ENCODE measurements at regions not wholly inside any gene's neighbourhood (a gene's known extent, or its start where the extent isn't known, plus 50 kb on each side); places are given as distances from the start of the nearest gene placed in this dataset.

GRCh38 chr10:32139223-32140073, 83.2 kb upstream of the KIF5B start (continued):
- TF ChIP-seq OVOL2 (CRISPR knock-in tag; IDR thresholded peaks at IDR 0.05; ENCODE audit: borderline replicate concordance) (no peak), EMX1 (CRISPR knock-in tag; IDR thresholded peaks at IDR 0.05) (no peak), ATF3 (CRISPR knock-in tag; conservative IDR thresholded peaks at IDR 0.05) (no peak), TP53 (CRISPR knock-in tag; IDR thresholded peaks at IDR 0.05) (no peak), AFF4 (CRISPR knock-in tag; IDR thresholded peaks at IDR 0.05; ENCODE audit: borderline replicate concordance) (no peak), ZNF425 (CRISPR knock-in tag; conservative IDR thresholded peaks at IDR 0.05) (no peak), CBFB (CRISPR knock-in tag; IDR thresholded peaks at IDR 0.05; ENCODE audit: low read depth) (no peak), ESRRA (CRISPR knock-in tag; IDR thresholded peaks at IDR 0.05; ENCODE audit: borderline replicate concordance) (no peak), RORB (CRISPR knock-in tag; IDR thresholded peaks at IDR 0.05) (no peak), E2F5 (CRISPR knock-in tag; IDR thresholded peaks at IDR 0.05) (no peak), NFE2L1 (CRISPR knock-in tag; IDR thresholded peaks at IDR 0.05) (peak; percentile 96), TEAD1 (CRISPR knock-in tag; IDR thresholded peaks at IDR 0.05) (peak; percentile 86), HMGXB4 (CRISPR knock-in tag; IDR thresholded peaks at IDR 0.05) (no peak), ZNF396 (CRISPR knock-in tag; IDR thresholded peaks at IDR 0.05; ENCODE audit: borderline replicate concordance) (no peak), PRDM15 (CRISPR knock-in tag; IDR thresholded peaks at IDR 0.05) (no peak), ATF2 (CRISPR knock-in tag; IDR thresholded peaks at IDR 0.05; ENCODE audit: borderline replicate concordance, low read depth) (no peak), ZNF423 (CRISPR knock-in tag; IDR thresholded peaks at IDR 0.05) (peak; percentile 91), ZNF416 (CRISPR knock-in tag; IDR thresholded peaks at IDR 0.05) (no peak), PREB (CRISPR knock-in tag; IDR thresholded peaks at IDR 0.05; ENCODE audit: borderline replicate concordance) (no peak), CTCF (IDR thresholded peaks at IDR 0.05) (no peak), SMAD3 (CRISPR knock-in tag; IDR thresholded peaks at IDR 0.05; ENCODE audit: borderline replicate concordance) (no peak)

All from WTC11 (cell line).